Adrenal gland (tissue), 5 donors: ENCODE measurements at regions not wholly inside any gene's neighbourhood (a gene's known extent, or its start where the extent isn't known, plus 50 kb on each side); places are given as distances from the start of the nearest gene placed in this dataset.

Source experiments
- POLR2A ChIP-seq, 2 donors: fragments of 450-650 bp; IDR thresholded peaks; one replicate each; pipeline ENCODE4 v1.6.1; 2017; ENCODE audit warnings: antibody characterized with exemption in 2 of 2, mild to moderate bottlenecking in 2 of 2, moderate library complexity in 1 of 2
- TF ChIP-seq, protein P1 (sequence below), 6 experiments: fragments of 450-650 bp in 4 of 6; fragments of 200-600 bp in 2 of 6; sonication (generic) in 1 of 6; IDR thresholded peaks; 1 replicate in 5 of 6; 2 replicates in 1 of 6; pipeline versions ENCODE4 v1.5.1 to v1.8.0; 2016 to 2021; ENCODE audit warnings: antibody characterized with exemption in 6 of 6, mild to moderate bottlenecking in 2 of 6, moderate library complexity in 1 of 6
- donor health status: DM: no; HTN: no; CAD: no.

GRCh38 chr5:4348919-4349318, 753.3 kb downstream of the IRX1 start:
- no peak for TF ChIP-seq POLR2A (IDR thresholded peaks at IDR 0.05)
- TF ChIP-seq, protein P1, sequence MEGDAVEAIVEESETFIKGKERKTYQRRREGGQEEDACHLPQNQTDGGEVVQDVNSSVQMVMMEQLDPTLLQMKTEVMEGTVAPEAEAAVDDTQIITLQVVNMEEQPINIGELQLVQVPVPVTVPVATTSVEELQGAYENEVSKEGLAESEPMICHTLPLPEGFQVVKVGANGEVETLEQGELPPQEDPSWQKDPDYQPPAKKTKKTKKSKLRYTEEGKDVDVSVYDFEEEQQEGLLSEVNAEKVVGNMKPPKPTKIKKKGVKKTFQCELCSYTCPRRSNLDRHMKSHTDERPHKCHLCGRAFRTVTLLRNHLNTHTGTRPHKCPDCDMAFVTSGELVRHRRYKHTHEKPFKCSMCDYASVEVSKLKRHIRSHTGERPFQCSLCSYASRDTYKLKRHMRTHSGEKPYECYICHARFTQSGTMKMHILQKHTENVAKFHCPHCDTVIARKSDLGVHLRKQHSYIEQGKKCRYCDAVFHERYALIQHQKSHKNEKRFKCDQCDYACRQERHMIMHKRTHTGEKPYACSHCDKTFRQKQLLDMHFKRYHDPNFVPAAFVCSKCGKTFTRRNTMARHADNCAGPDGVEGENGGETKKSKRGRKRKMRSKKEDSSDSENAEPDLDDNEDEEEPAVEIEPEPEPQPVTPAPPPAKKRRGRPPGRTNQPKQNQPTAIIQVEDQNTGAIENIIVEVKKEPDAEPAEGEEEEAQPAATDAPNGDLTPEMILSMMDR (IDR thresholded peaks at IDR 0.05) = no peak
